CD4-positive, alpha-beta T cell treated with Interleukin-12 subunit alpha and Interleukin-12 subunit beta, for 1 hour (primary cell): ENCODE measurements at regions not wholly inside any gene's neighbourhood (a gene's known extent, or its start where the extent isn't known, plus 50 kb on each side); places are given as distances from the start of the nearest gene placed in this dataset.
"Not testable (repeated sequence)": the region's sequence is repeated elsewhere in the genome, so short reads cannot be mapped to it uniquely, and the experiment has no call there.

Experiments used
- DNase-seq: peaks from one replicate; pipeline ENCODE4 v3.0.0-alpha.2; 2020

- not testable (repeated sequence) for DNase-seq
Measured at GRCh38 chr5:30345539-30346345, 847.7 kb upstream of the CDH6 start.

- no peak for DNase-seq
Measured at GRCh38 chr5:30343707-30344106, 849.8 kb upstream of the CDH6 start.

- no peak for DNase-seq
Measured at GRCh38 chr5:30341466-30341865, 852.0 kb upstream of the CDH6 start.

GRCh38 chr5:30337084-30337573 lies 856.4 kb upstream of the CDH6 start:
- DNase-seq, result no peak

GRCh38 chr5:30331534-30331933 lies 862.0 kb upstream of the CDH6 start:
- no peak for DNase-seq

GRCh38 chr5:30325795-30326194 lies 867.7 kb upstream of the CDH6 start:
- DNase-seq, result no peak

GRCh38 chr5:30324083-30324482 lies 869.4 kb upstream of the CDH6 start:
- DNase-seq, result no peak

GRCh38 chr5:30287890-30288289 lies 905.6 kb upstream of the CDH6 start:
- no peak for DNase-seq

- DNase-seq, result no peak
Measured at GRCh38 chr5:30279237-30279636, 914.2 kb upstream of the CDH6 start.

GRCh38 chr5:30267026-30267425 lies 926.5 kb upstream of the CDH6 start:
- DNase-seq, result no peak

GRCh38 chr5:30239331-30240022 lies 954.0 kb upstream of the CDH6 start:
- no peak for DNase-seq

GRCh38 chr5:30237189-30237588 lies 956.3 kb upstream of the CDH6 start:
- no peak for DNase-seq

GRCh38 chr5:30209755-30210154 lies 983.7 kb upstream of the CDH6 start:
- DNase-seq, result no peak

- no peak for DNase-seq
Measured at GRCh38 chr5:30197662-30198061, 995.8 kb upstream of the CDH6 start.

GRCh38 chr5:30195036-30195435 lies 998.5 kb upstream of the CDH6 start:
- DNase-seq, result no peak

GRCh38 chr5:30194595-30194994 lies 998.9 kb upstream of the CDH6 start:
- DNase-seq, result no peak

GRCh38 chr5:30183795-30184194 lies 1009.7 kb upstream of the CDH6 start:
- no peak for DNase-seq

GRCh38 chr5:30156156-30156555 lies 1037.3 kb upstream of the CDH6 start:
- DNase-seq, result no peak

- no peak for DNase-seq
Measured at GRCh38 chr5:30152431-30152830, 1041.1 kb upstream of the CDH6 start.

GRCh38 chr5:30150231-30150630 lies 1043.3 kb upstream of the CDH6 start:
- DNase-seq, result no peak

- DNase-seq, result no peak
Measured at GRCh38 chr5:30149526-30149925, 1044.0 kb upstream of the CDH6 start.

GRCh38 chr5:30147976-30148375 lies 1045.5 kb upstream of the CDH6 start:
- no peak for DNase-seq

- not testable (repeated sequence) for DNase-seq
Measured at GRCh38 chr5:30144059-30144458, 1049.4 kb upstream of the CDH6 start.

GRCh38 chr5:30142432-30142831 lies 1051.1 kb upstream of the CDH6 start:
- DNase-seq, result no peak
